ENCODE measurements at regions not wholly inside any gene's neighbourhood (a gene's known extent, or its start where the extent isn't known, plus 50 kb on each side); places are given as distances from the start of the nearest gene placed in this dataset.

GRCh38 chr4:60814549-60814948 is 385.6 kb upstream of the ADGRL3 start:
- no peak for DNase-seq (ENCODE audit: low read depth)
- in situ Hi-C loops (cut with HindIII; ENCODE audit: low sequenced_read_pairs): no loop called here
- TF ChIP-seq CTCF (IDR thresholded peaks at IDR 0.05; ENCODE audit: low read depth, low read length, missing control alignments): no peak
- H3K4me3 ChIP-seq (ENCODE audit: low read depth, low read length): no peak overlapping the region

GRCh38 chr4:60817609-60818008 is 382.5 kb upstream of the ADGRL3 start:
- TF ChIP-seq CTCF (IDR thresholded peaks at IDR 0.05; ENCODE audit: low read depth, low read length, missing control alignments): no peak
- in situ Hi-C loops (cut with HindIII; ENCODE audit: low sequenced_read_pairs): no loop called here
- no peak for DNase-seq (ENCODE audit: low read depth)
- no peak overlapping the region for H3K4me3 ChIP-seq (ENCODE audit: low read depth, low read length)

GRCh38 chr4:60822986-60823385 is 377.1 kb upstream of the ADGRL3 start:
- in situ Hi-C loops (cut with HindIII; ENCODE audit: low sequenced_read_pairs): no loop called here
- DNase-seq (ENCODE audit: low read depth): no peak

GRCh38 chr4:60840020-60840419 is 360.1 kb upstream of the ADGRL3 start:
- in situ Hi-C loops (cut with HindIII; ENCODE audit: low sequenced_read_pairs): no loop called here
- no peak overlapping the region for H3K4me3 ChIP-seq (ENCODE audit: low read depth, low read length)
- no peak for TF ChIP-seq CTCF (IDR thresholded peaks at IDR 0.05; ENCODE audit: low read depth, low read length, missing control alignments)
- DNase-seq (ENCODE audit: low read depth): no peak

More at GRCh38 chr4:60822986-60823385, 377.1 kb upstream of the ADGRL3 start:
- TF ChIP-seq CTCF (IDR thresholded peaks at IDR 0.05; ENCODE audit: low read depth, low read length, missing control alignments): no peak
- no peak overlapping the region for H3K4me3 ChIP-seq (ENCODE audit: low read depth, low read length)

DNA sequence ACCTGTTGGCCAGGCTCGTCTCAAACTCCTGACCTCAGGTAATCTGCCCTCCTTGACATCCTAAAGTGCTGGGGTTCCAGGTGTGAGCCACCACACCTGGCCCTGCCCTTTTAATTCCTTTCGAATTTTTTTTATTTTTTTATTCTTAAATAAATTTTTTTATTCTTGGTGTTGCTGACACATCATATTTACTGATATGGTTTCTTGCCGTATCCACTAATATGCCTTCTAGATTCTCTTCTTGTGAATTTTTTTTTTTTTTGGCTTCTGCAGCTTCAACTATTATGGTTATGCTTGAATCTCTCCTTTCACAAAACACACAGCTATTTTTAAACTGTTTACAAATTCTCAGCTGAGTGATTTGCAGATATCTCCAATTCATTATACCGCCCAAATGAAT is 353.4 kb upstream of the ADGRL3 start:
- no peak for TF ChIP-seq CTCF (IDR thresholded peaks at IDR 0.05; ENCODE audit: low read depth, low read length, missing control alignments)
- no peak overlapping the region for H3K4me3 ChIP-seq (ENCODE audit: low read depth, low read length)
- in situ Hi-C loops (cut with HindIII; ENCODE audit: low sequenced_read_pairs): no loop called here
- no peak for DNase-seq (ENCODE audit: low read depth)

- no peak for TF ChIP-seq CTCF (IDR thresholded peaks at IDR 0.05; ENCODE audit: low read depth, low read length, missing control alignments)
- no peak overlapping the region for H3K4me3 ChIP-seq (ENCODE audit: low read depth, low read length)
- in situ Hi-C loops (cut with HindIII; ENCODE audit: low sequenced_read_pairs): no loop called here
- DNase-seq (ENCODE audit: low read depth): no peak
Measured at GRCh38 chr4:60847614-60848013, 352.5 kb upstream of the ADGRL3 start.

All from astrocyte of the cerebellum (primary cell).